ENCODE measurements at regions not wholly inside any gene's neighbourhood (a gene's known extent, or its start where the extent isn't known, plus 50 kb on each side); places are given as distances from the start of the nearest gene placed in this dataset.
A peak's percentile ranks its signal among the peaks of the same experiment; 100 is the strongest.

- TF ChIP-seq TCF12 (IDR thresholded peaks at IDR 0.05; ENCODE audit: low read depth, low read length) (no peak), NBN (IDR thresholded peaks at IDR 0.05) (no peak), CHD2 (IDR thresholded peaks at IDR 0.05; ENCODE audit: borderline replicate concordance, low read depth, low read length) (no peak), E4F1 (IDR thresholded peaks at IDR 0.05; ENCODE audit: borderline replicate concordance, partially characterized antibody) (no peak), POLR2A (IDR thresholded peaks at IDR 0.05; ENCODE audit: low read depth, low read length) (no peak), WRNIP1 (IDR thresholded peaks at IDR 0.05; ENCODE audit: borderline replicate concordance, low read depth, low read length) (no peak), FOS (IDR thresholded peaks at IDR 0.05; ENCODE audit: borderline replicate concordance, extremely low read depth, insufficient read length) (no peak), TCF7 (IDR thresholded peaks at IDR 0.05; ENCODE audit: borderline replicate concordance) (no peak), TAF1 (IDR thresholded peaks at IDR 0.05; ENCODE audit: borderline replicate concordance, low read depth, low read length) (no peak), CUX1 (IDR thresholded peaks at IDR 0.05; ENCODE audit: insufficient replicate concordance, low read depth, low read length) (no peak), MLLT1 (IDR thresholded peaks at IDR 0.05) (no peak), ZNF217 (IDR thresholded peaks at IDR 0.05) (0 out of 2 replicates have a peak, but pooled peaks have one; percentile 29), BCL3 (IDR thresholded peaks at IDR 0.05; ENCODE audit: borderline replicate concordance, insufficient read depth, low read depth, low read length, poor library complexity, severe bottlenecking) (no peak), RELB (IDR thresholded peaks at IDR 0.05; ENCODE audit: low read depth) (no peak; the same call in 1 of the 2 replicates), CTCF (IDR thresholded peaks at IDR 0.05 in 2 of 3, conservative IDR thresholded peaks at IDR 0.05 in 1 of 3; ENCODE audit: control insufficient read depth in 2 of 3, extremely low read depth in 1 of 3, insufficient read depth in 1 of 3, low read depth in 3 of 3, low read length in 3 of 3) (no peak), TARDBP (IDR thresholded peaks at IDR 0.05; ENCODE audit: borderline replicate concordance) (no peak)
These were observed 320.1 kb downstream of the DEPDC1B start (continued) for GRCh38 chr5:60379907-60380306.
